Activated CD4-positive, alpha-beta T cell treated with anti-CD3 and anti-CD28 coated beads, Interleukin-2, Interleukin-4, amounts not matched to agents 100 ng/mL and 50 ng/mL, durations not matched to agents 16 hours and 8 hours (primary cell): ENCODE measurements at regions not wholly inside any gene's neighbourhood (a gene's known extent, or its start where the extent isn't known, plus 50 kb on each side); places are given as distances from the start of the nearest gene placed in this dataset.

Source experiments
- DNase-seq: peaks from one replicate; pipeline ENCODE4 v3.0.0-alpha.2; 2020; ENCODE audit warnings: low spot score

DNA sequence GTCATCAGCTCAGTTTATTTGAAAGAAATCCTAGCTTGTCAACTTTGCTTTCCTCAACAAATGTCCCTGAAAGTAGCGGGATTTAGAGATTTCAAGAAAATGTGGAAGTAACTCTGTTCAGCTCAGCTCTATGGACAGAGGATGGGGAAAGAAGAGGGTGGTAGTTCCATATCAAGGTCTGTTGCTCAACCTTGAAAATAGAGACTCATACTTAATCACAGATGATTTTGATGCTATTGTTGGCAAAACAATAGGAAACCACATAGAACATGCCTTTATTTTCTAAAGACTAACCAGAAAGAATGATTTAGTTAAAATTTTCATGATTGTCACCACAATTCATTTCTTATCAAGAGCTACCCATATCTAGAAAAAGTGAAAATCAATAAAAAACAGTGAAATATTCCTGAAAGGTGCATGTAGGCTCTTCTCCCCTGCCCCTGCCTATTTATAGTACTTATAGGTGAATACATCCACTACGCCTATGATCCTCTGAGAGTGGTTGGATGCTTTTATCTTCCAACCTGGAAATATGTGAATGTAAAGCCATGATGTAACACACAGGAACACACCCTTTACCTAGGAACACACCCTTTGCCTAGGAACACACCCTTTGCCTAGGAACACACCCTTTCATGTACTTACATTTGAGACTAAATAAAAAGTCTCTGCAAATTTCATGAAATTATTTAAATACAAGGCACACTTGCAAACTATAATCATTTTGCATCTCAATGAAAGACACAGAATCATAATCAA, 65.8 kb downstream of the ETAA1 start:
- no peak for DNase-seq

DNA sequence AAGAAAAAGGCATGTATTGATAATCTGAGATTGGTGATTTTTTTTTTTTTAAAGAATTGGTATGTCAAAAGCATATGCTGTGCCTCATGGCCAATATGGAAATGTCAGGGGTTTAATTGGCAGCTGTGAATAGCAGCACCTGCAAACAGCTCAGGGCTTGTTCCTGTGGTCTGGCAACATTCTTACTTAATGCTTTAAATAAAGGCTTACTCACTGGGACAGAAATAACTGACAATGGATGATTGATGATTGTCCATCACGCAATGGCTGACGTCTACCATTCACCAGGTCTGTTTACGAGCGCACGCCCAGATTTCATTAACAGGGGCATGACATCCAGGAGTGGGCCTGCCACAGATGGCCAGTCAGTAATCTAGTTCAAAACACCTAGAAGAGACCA, 66.7 kb downstream of the ETAA1 start:
- DNase-seq: no peak

DNA sequence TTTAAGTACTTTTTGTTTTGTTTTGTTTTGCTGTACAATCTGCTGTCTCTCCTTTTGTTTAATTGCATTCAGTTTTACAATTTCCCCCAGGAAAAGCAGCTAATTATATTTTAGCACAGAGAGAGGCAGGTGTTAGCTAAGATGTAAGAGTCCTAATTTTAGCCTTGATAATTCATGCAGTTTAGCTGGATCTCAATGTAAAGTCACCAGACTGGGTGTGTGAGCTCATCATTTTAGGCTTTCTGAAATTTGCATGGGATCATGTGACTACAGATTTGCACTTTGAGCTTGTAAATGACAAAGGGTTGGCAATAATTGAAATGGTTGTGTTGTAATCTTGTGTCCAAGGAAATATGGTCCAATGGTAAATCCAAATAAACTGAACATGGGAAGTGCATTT, 68.5 kb downstream of the ETAA1 start:
- no peak for DNase-seq

DNA sequence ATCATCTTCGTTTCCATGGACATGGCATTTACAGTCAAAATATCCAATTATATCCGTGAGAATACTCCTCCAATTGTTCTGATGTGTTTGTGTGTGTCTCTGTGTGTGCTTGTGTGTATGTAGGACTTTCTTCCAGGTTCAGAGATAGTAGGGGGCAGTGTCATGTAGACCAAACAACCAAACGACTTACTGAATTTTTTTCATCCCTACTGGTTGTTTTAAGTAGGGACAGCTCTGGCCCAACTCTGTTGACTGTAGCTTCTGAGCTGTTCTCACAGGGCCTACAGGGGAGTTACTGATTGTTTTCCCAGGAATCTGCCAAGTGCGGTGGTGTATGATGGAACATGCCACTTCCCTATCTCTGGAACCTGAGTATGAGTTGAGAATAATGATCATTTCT, 69.6 kb downstream of the ETAA1 start:
- no peak for DNase-seq

- DNase-seq: no peak
Measured at GRCh38 chr2:67471681-67472080, 74.5 kb downstream of the ETAA1 start.

DNA sequence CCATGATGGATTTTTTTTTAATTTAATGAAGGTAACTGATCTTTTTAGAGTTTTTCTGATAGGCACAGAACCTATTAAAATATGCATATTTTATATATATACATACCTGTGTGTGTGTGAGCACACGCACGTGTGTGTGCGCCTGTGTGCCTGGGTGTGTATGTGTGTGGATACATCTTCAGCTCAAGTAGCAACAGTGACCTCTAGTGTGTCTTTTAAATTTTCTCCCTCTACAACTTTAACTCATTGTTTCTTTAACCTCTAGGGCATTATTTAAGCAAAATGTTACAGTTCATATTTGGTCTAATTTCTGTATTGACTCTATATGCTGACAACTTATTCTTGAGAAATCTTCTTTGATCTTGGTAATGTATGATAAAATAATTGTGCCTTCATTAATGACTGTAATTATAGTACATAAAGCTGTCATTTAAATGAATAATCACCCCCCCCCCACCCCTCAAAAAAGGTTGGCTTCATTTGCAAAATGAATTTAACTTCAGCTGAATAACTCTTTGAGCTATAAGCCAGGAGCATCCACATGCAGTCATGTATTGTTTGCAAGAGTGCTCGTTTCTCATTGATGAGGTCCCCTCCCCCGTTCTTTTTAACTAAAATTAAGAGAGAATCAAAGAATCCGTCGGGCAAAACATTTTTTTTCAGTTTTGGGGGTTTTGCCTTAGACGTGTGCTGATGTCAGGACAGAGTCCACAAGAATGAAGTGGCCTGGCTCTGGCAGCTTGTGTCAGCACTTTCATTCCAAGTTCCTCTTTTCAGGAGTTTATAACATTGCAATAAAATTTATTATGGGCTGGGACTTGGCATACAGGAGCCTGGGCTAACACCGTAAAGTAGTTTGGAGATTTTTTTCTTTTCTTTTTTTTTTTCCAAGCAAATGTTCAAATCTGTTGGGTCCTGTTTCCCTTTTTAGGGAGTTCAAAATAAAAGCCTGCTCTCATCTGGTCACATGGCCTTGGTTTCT, 80.0 kb downstream of the ETAA1 start:
- peak; percentile 7 for DNase-seq

GRCh38 chr2:67479261-67479660, 82.1 kb downstream of the ETAA1 start:
- DNase-seq: no peak

GRCh38 chr2:67485431-67485830, 88.3 kb downstream of the ETAA1 start:
- no peak for DNase-seq

DNA sequence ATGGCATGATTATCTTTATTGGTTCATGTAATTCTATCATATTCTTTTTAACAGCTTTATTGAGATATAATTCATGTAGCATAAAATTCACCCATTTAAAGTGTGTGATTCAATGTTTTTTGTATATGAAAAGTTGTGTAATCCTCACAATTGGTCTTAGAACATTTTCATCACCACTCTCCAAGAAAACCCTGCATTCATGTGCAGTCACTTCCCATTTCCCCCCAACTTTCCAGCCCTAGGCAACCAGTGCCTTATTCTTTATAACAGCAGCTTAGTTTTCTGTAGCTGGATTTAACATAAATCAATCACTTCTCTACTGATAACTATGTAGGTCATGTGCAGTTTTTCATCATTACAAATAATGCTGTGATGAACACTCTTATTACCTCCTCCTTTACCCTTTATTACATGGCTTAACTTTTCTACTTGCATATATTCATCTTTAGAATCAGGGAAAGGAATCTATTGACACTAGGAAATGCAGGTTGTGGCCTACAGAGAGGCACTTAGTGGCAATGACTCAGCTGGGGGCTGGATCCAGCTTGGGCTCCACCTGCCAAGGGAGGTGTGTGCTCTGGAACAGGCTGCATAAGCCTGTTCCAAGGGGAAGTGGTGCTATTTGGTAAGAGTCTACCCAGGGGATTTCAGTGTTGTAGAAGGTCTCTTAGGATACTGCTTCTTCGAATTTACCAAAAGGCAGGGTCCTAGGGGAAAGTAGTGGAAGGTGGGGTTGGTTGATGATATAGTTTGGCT, 89.1 kb downstream of the ETAA1 start:
- DNase-seq: no peak

- DNase-seq: no peak
Measured at GRCh38 chr2:67487993-67488392, 90.9 kb downstream of the ETAA1 start.

DNA sequence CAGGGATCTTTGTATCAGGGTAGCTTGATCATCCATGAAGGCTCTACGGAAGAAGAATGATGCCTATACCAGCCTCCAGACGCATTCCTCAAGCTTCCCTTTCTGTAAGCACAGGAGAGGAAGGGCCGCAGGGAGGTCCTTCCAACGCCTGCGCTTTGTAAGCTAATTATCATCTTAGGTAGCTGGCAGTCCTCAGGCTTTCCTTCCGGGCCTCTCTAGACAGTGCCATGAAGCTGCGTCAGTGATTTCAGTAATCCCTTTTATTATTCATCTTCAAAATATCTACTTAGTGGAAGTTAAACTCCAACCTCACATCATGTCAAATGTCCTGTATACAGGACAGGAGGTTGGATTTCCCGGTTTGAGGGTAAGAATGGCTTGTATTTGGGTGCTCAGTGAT, 92.3 kb downstream of the ETAA1 start:
- no peak for DNase-seq

DNA sequence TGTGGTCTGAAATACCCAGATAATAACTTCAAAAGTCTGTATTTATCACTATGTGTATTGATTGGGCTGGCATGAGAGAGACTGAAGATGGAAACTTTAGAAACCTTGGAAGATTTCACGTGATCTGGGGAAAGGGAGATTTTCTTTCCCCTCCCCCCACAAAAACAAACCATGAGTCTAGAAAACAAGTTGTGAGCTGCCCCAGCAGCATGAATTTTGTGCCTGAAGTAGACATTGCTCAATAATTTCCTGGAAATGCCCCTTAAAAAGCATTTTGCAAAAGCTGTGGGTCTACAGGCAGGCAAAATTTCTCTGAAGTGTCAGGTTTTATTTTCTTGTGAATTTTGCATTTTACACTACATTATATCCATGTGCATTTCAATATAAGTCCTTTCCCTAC, 101.8 kb downstream of the ETAA1 start:
- no peak for DNase-seq

DNA sequence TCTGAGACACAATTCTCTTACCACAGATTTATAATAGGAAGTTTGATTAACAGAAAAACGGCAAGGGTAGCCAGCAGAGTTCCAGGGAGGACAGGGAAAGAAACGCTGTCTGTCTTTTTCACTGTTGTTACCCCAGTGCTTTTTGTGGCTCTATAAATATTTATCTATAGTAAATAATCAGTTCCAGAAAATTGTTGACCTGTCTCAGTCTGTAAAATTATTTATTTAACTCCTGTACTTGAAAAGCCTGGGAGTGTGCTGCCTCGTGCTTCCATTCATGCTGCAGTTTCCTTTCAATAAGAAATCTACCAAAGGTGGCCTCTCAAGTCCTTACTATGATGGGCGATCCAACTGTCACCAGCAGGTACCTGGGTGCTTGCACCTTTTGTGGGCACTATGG, 102.9 kb downstream of the ETAA1 start:
- DNase-seq: no peak

GRCh38 chr2:67500541-67500940, 103.4 kb downstream of the ETAA1 start:
- DNase-seq: no peak

GRCh38 chr2:67502346-67503065, 105.4 kb downstream of the ETAA1 start:
- no peak for DNase-seq

DNA sequence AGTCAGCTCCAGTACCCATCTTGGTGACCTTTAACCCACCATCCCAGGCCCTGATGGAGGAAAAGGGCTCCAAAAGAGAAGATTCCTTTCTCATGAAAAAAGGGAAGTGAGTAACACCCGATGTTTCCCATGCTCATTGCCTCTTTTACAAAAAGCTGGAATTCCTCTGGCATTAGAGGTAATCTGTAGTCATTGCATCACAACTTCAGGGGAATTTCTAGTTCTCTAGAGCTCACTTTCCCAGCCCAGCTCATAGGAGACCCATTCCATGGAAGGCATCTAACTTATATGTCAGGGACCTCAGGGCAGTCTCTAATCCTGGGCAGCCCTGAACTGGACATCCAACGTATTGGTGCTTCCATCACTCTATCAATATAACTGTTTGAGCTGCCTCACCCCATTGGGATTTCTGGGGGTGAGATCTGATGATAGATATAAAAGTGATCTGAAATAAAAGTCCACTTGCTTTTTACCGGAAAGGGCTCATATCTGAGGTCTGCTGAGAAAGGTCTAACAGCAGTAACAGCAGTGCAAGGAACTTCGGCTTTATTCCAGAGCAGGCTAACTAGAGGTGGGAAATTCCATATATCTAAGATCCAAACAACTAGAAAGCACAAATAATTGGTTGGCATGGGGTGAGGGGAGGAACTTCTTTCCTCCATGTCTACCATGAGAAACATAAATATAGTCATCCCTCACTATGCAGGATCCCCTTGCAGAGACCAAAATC, 106.1 kb downstream of the ETAA1 start:
- DNase-seq: no peak

GRCh38 chr2:67510745-67511144, 113.6 kb downstream of the ETAA1 start:
- no peak for DNase-seq

DNA sequence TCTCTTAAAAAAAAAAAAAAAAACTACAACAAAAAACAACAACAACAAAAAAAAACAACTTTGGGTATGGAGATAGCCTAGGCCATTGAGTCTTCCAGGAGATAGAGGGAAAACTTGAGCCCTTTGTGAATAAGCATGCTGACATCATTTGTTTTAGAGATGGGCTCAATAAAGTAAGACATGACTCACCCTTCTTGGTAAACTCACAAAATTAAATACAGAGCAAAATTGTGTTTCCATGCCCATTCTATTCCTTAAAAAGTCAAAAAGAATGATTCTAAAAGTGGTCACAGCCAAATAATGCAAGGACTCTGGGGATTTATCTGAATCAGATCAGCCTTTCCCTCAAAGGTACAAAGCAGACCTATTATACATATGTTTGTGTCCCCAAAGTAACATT, 117.4 kb downstream of the ETAA1 start:
- DNase-seq: no peak

- DNase-seq: no peak
Measured at GRCh38 chr2:67515056-67515455, 117.9 kb downstream of the ETAA1 start.

GRCh38 chr2:67515538-67515937, 118.4 kb downstream of the ETAA1 start:
- no peak for DNase-seq

DNA sequence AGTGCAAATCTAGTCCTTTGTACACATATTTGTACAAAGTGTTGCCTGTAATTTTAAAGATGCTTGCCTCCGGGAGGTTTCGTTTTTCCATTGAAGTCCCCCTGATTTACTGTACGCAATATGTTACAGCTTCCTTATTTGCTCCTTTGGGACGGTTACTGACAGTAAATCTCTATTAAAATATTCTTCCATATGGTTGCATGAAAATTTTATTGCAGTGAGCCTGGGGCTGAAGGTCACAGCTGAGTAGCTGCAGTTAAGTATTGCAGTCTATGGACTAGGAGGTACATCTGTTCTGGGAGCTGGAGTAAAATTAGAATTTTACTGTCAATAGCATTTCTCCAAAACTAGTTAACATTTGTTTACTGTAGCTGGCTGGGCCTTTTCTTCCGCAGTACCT, 119.2 kb downstream of the ETAA1 start:
- no peak for DNase-seq
